BLaER1 (cell line): ENCODE measurements at regions not wholly inside any gene's neighbourhood (a gene's known extent, or its start where the extent isn't known, plus 50 kb on each side); places are given as distances from the start of the nearest gene placed in this dataset.

Experiments used
- H3K27ac ChIP-seq: shearing (Covaris generic); formaldehyde crosslinking; 2 replicates; pipeline ENCODE4 v1.8.1; 2022
- H3K27me3 ChIP-seq: shearing (Covaris generic); formaldehyde crosslinking; 2 replicates; pipeline ENCODE4 v1.8.1; 2022
- H3K36me3 ChIP-seq: shearing (Covaris generic); formaldehyde crosslinking; 2 replicates; pipeline ENCODE4 v1.8.1; 2022
- H3K4me1 ChIP-seq: shearing (Covaris generic); formaldehyde crosslinking; 2 replicates; pipeline ENCODE4 v1.8.1; 2022
- H3K4me2 ChIP-seq: shearing (Covaris generic); formaldehyde crosslinking; 2 replicates; pipeline ENCODE4 v1.8.1; 2022
- H3K4me3 ChIP-seq: shearing (Covaris generic); formaldehyde crosslinking; 2 replicates; pipeline ENCODE4 v1.8.1; 2022
- H3K9ac ChIP-seq: shearing (Covaris generic); formaldehyde crosslinking; 2 replicates; pipeline ENCODE4 v1.8.1; 2022
- H3K9me3 ChIP-seq: shearing (Covaris generic); formaldehyde crosslinking; 2 replicates; pipeline ENCODE4 v1.8.1; 2022
- H4K20me1 ChIP-seq: shearing (Covaris generic); formaldehyde crosslinking; 2 replicates; pipeline ENCODE4 v1.8.1; 2022
- Cebpa-rat ChIP-seq: shearing (Covaris generic); IDR thresholded peaks from 2 replicates; pipeline ENCODE4 v1.8.1; 2022

DNA sequence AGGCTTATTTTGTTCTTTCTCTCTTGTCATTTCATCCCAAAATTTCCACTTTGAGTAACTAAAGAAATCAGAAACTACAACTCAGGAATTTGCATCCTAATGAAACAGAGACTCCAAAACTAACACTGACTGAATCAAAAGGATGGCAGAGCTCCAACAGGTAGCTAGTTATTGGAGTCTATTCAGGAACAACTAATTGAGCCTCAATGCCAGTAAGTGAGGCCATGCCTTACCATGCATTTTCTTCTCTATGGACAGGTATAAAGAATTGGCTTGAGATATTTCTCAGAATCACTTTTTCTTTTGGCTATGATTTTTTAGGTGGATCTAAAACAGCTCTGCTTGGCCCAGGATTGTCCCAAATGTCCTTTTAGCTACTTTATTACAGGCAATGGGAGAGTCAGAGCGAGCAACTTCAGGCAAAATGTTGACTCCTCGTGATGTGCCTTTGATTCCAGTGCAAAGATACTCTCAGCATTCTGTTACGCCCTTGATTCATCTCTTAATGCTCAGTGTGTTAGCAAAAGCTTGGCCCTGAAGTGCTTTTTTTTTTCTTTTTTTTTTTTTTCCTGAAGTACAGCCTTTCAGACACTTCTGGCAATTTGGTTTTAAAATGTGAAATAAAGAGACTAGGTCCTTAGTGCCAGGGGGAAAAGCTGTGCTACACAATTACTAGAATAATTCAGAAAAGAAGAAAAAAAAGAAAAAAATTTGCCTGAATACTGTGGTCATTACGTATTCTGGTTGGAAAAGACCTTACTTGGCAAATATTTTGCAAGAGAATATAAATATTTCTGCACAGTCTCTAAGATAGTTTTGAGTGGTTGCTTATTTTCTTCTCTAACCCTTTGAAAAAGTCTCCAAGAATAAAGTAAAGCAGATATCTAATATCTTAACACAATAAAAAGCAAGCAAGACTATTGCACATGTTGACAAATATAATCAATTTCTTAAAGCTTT is 423.7 kb downstream of the ANXA1 start:
- Histone ChIP-seq H3K4me1 (no peaks in the 10 kb centered on the region), H4K20me1 (no peaks in the 10 kb centered on the region), H3K4me2 (no peak overlapping the region), H3K27me3 (no peaks in the 10 kb centered on the region), H3K4me3 (no peak overlapping the region), H3K9ac (no peak overlapping the region), H3K27ac (no peak overlapping the region), H3K36me3 (no peaks in the 10 kb centered on the region), H3K9me3 (no peaks in the 10 kb centered on the region)
- no peak for TF ChIP-seq Cebpa-rat

DNA sequence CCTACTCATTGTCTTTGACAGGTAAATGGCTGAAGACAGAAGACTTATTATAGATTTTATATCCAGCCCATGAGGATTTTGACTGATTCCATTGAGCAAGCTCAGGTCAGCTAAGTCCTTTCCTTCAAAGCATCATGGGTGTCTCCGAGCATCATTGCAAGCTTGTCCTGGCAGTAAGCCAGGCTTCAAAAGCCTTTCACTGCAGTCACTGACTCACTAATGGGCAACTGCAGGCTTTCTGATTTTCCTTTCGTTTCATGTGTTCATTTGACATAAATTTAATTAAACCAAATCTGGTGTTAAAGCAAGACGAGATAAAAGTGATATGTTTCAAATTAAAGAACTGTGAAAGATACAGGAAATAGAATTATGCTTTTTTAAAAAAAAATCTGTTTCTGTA is 426.2 kb downstream of the ANXA1 start:
- Histone ChIP-seq H3K9me3 (no peaks in the 10 kb centered on the region), H3K9ac (no peak overlapping the region), H3K36me3 (no peaks in the 10 kb centered on the region), H3K27ac (no peak overlapping the region), H3K27me3 (no peaks in the 10 kb centered on the region), H3K4me2 (no peak overlapping the region), H4K20me1 (no peaks in the 10 kb centered on the region), H3K4me1 (no peaks in the 10 kb centered on the region), H3K4me3 (no peak overlapping the region)
- no peak for TF ChIP-seq Cebpa-rat

DNA sequence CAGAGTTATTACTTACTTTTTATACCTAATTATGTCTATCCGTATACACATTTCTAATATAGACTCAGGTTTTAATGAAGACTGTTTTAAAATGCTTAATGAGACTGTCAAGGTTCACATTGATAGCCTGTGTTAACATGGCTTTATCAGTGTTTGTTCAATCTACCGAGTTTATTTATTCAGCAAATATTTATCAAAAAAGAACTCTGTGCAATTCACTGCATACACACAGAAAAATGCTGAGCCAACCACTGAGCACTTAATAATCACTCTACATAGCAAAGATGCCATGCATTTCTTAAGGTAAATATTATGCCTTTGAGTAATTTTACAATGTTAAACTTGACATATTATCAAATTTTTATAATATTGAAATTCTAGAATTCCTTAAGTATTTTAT is 428.2 kb downstream of the ANXA1 start:
- Histone ChIP-seq H3K4me3 (no peak overlapping the region), H3K4me2 (no peak overlapping the region), H3K36me3 (no peaks in the 10 kb centered on the region), H3K27me3 (no peaks in the 10 kb centered on the region), H3K9me3 (no peaks in the 10 kb centered on the region), H4K20me1 (no peaks in the 10 kb centered on the region), H3K27ac (no peak overlapping the region), H3K9ac (no peak overlapping the region), H3K4me1 (no peaks in the 10 kb centered on the region)
- no peak for TF ChIP-seq Cebpa-rat

DNA sequence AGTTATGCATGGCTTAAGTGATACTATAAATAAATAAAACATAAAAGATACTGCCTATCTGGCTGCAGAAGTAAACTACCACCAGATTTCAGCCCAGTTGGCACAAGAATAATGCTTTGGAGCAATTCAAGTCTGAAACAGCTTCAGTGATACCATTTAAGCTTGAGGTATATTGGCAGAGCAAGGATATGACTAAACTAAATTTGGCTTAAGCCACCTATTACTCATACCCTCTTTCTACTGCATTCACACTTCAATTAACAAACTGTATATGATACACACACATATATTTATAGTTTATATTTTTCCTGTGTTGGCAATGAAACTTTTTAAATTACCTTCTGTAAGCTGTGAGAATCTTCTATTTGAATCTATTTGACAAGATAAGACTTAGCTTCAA is 431.9 kb downstream of the ANXA1 start:
- Histone ChIP-seq H3K4me2 (no peak overlapping the region), H3K27ac (no peak overlapping the region)

DNA sequence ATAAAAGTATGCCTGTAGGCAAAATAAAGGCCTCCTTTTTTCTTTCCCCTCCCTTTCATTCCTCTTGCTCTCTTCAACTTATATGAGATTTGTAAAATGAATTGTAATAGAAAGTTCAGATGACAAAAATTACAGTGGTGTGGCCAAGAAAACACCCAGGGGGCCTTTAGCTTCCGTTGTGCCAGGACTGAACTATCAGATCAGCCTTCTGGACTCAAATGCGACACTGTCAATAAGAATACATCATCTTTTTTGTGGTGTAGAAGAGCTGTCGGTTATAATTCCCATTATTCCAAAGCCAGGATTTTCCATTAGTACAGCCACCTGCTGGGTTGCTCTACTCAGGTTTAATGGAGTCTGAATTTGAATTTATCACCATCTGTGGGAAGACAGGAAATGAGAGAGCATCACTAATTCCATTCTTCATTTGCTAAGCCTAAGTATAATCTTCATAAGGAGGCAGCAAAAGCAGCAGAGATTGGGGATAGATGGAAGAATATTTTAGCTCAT is 443.4 kb downstream of the ANXA1 start:
- Histone ChIP-seq H3K36me3 (no peaks in the 10 kb centered on the region), H3K27me3 (no peaks in the 10 kb centered on the region), H4K20me1 (no peaks in the 10 kb centered on the region), H3K27ac (no peak overlapping the region), H3K4me1 (no peaks in the 10 kb centered on the region), H3K4me2 (no peak overlapping the region), H3K4me3 (no peak overlapping the region), H3K9ac (no peak overlapping the region), H3K9me3 (no peaks in the 10 kb centered on the region)
- TF ChIP-seq Cebpa-rat: no peak

More for the DNA sequence above, 431.9 kb downstream of the ANXA1 start:
- no peak for TF ChIP-seq Cebpa-rat
- Histone ChIP-seq H3K36me3 (no peaks in the 10 kb centered on the region), H4K20me1 (no peaks in the 10 kb centered on the region), H3K4me3 (no peak overlapping the region), H3K9me3 (no peaks in the 10 kb centered on the region), H3K27me3 (no peaks in the 10 kb centered on the region), H3K4me1 (no peaks in the 10 kb centered on the region), H3K9ac (no peak overlapping the region)

DNA sequence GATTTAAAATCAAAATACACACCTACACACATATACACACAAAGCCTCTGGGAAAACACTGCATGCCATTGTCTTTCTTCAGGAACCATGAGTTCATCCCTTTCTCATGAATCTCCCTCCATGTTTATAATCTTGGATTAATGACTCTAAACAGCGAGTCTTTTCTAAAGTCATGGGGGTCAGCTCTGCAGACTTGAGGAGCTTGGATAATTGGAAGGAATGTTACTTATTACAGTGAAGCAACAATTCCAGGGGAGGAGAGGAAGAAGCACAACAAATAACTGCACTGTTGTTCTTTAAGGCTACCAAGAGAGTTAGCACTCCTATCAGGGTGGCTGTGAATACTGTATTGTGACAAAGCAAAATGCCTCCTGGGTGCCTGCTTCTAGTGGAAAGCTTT is 444.7 kb downstream of the ANXA1 start:
- no peak overlapping the region for H3K4me3 ChIP-seq
- no peaks in the 10 kb centered on the region for H3K36me3 ChIP-seq
- no peaks in the 10 kb centered on the region for H3K27me3 ChIP-seq
- H3K4me1 ChIP-seq: no peaks in the 10 kb centered on the region
- H3K4me2 ChIP-seq: no peak overlapping the region
- no peaks in the 10 kb centered on the region for H3K9me3 ChIP-seq
- no peak overlapping the region for H3K9ac ChIP-seq
- TF ChIP-seq Cebpa-rat: no peak
- no peak overlapping the region for H3K27ac ChIP-seq
- H4K20me1 ChIP-seq: no peaks in the 10 kb centered on the region

DNA sequence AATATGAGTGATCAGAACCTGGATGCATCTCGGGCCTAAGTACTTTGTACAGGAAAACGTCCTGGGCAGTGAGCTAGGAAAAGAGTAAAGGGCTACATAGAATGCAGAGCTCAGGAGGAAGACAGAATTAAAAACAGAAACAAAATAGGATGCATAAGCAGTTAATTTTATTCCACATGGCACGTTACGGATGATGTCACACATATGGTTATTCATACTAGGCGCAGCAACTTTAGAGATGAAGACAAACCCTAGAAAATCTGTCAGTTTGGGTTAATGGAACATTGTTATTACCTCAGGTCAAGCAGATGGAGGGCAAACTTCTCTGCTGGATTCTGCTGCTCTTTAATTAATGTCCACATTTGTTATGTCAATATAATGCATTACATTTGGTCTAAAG is 445.4 kb downstream of the ANXA1 start:
- H3K9me3 ChIP-seq: no peaks in the 10 kb centered on the region
- H3K27me3 ChIP-seq: no peaks in the 10 kb centered on the region
- TF ChIP-seq Cebpa-rat: no peak
- H3K4me1 ChIP-seq: no peaks in the 10 kb centered on the region
- H4K20me1 ChIP-seq: no peaks in the 10 kb centered on the region
- no peak overlapping the region for H3K4me3 ChIP-seq
- H3K9ac ChIP-seq: no peak overlapping the region
- no peak overlapping the region for H3K27ac ChIP-seq
- H3K36me3 ChIP-seq: no peaks in the 10 kb centered on the region
- no peak overlapping the region for H3K4me2 ChIP-seq

DNA sequence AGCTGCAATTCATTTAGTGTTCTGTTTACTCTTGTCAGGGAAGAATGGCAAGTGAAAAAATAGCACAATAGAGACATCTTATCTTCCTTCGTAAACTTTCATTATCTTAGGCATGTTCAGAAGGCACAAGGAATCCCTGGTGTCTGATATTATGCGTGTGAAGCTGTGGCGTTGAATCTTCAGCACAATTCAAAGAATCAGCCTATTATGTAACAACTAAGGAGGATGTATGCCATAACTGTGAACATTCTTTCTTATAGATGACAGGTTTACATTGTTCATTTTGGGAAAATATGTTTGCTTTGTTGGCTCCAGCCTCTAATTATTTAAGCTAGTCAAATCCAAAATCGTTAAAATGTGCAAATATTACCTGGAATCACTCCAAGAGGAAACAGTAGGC is 446.1 kb downstream of the ANXA1 start:
- H3K27me3 ChIP-seq: no peaks in the 10 kb centered on the region
- no peak overlapping the region for H3K27ac ChIP-seq
- H3K9me3 ChIP-seq: no peaks in the 10 kb centered on the region

DNA sequence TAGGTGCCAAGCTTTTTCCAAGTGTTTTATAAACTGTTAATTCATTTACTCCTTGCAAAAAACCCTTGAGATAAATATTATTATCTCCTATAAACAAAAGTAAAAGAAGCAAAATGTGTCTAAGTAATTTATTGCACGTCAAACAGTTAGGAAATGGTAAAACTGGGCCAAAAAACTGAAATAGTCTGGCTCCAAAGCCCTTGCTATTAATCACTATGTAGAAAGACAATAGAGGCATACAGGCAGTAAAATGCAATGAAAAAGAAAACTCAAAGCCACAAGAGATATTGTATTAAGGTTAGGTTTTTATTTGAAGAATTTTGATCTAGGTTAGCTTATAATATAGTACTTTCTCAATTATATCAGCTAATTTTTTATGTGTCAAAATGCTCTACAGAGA is 457.7 kb downstream of the ANXA1 start:
- Histone ChIP-seq H3K4me1 (no peaks in the 10 kb centered on the region), H3K4me3 (no peak overlapping the region), H3K9me3 (no peaks in the 10 kb centered on the region), H3K4me2 (no peak overlapping the region), H3K36me3 (no peaks in the 10 kb centered on the region), H3K27me3 (no peaks in the 10 kb centered on the region), H3K9ac (no peak overlapping the region), H3K27ac (no peak overlapping the region), H4K20me1 (no peaks in the 10 kb centered on the region)
- TF ChIP-seq Cebpa-rat: no peak

More for the DNA sequence above, 446.1 kb downstream of the ANXA1 start:
- no peaks in the 10 kb centered on the region for H3K4me1 ChIP-seq
- no peak for TF ChIP-seq Cebpa-rat
- H3K36me3 ChIP-seq: no peaks in the 10 kb centered on the region
- no peak overlapping the region for H3K4me3 ChIP-seq
- H4K20me1 ChIP-seq: no peaks in the 10 kb centered on the region
- no peak overlapping the region for H3K4me2 ChIP-seq
- H3K9ac ChIP-seq: no peak overlapping the region

DNA sequence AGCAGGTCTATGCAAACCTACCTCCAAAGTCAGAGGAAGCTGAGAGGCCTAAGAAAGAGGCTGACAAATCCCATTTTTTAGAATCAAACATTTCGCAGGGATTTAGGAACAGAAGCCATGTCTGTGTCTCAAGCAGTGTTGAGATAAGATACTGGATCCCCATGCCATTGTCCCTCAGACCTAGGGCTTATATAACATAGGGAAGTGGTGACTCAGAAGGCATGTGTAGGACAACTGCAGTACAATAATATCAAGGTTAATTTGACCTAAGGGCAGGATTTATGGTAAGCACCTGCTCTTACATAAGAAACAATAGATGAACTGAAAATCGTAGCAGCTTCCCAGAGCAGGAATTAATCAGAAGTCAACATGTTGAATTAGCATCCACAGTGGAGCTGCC is 459.4 kb downstream of the ANXA1 start:
- no peaks in the 10 kb centered on the region for H3K27me3 ChIP-seq
- H3K27ac ChIP-seq: no peak overlapping the region
- no peaks in the 10 kb centered on the region for H3K4me1 ChIP-seq
- H3K36me3 ChIP-seq: no peaks in the 10 kb centered on the region
- H4K20me1 ChIP-seq: no peaks in the 10 kb centered on the region
- no peak overlapping the region for H3K4me2 ChIP-seq
- TF ChIP-seq Cebpa-rat: no peak
- H3K9me3 ChIP-seq: no peaks in the 10 kb centered on the region
- no peak overlapping the region for H3K9ac ChIP-seq
- H3K4me3 ChIP-seq: no peak overlapping the region
